Right lobe of liver (tissue), 4 donors: ENCODE measurements at regions not wholly inside any gene's neighbourhood (a gene's known extent, or its start where the extent isn't known, plus 50 kb on each side); places are given as distances from the start of the nearest gene placed in this dataset.
A peak's percentile ranks its signal among the peaks of the same experiment; 100 is the strongest.

Source experiments
- POLR2A ChIP-seq: fragments of 450-650 bp; IDR thresholded peaks from one replicate; pipeline ENCODE4 v1.6.1; 2017; ENCODE audit warnings: antibody characterized with exemption, mild to moderate bottlenecking
- TF ChIP-seq, protein P1 (sequence below), 4 donors: fragments of 200-600 bp in 3 of 4; fragments of 450-650 bp in 1 of 4; IDR thresholded peaks; one replicate each; pipeline versions ENCODE4 v1.5.1 to v1.8.0; 2016 to 2022; ENCODE audit warnings: antibody characterized with exemption in 4 of 4, mild to moderate bottlenecking in 2 of 4
- donor health status: DM: no; HTN: no; CAD: no.
- donor health status: DM: no; HTN: no; CAD: no.
- donor health status: DM: no; HTN: yes; CAD: no.

DNA sequence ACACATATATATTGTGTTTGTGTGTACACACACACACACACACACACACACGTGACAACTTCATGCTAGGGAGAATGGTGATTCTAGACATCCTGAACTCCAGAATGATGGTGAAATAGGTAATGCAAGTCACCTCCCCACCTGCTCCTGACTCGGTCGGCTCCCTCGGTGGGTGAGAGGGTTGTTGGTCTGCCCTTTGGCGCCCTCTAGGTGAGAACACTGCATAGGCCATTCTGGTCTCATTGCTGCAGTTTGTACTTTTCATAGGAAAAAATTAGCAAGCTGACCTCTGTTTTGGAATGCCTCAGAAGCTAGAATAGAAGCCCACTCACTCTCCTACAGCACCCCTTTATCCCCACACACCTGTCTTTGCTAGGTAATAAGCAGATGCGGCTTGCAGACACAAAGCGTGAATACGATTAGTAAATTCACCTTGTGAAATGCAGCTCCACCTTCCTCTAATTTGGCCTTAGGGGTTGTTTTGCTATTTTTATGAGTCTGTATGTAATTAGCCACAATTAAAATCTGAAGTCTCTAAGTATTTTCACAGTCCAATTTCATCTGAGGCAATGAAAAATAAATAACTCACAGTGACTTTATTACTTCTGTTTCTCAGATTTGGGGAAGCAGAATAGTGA is 130.0 kb upstream of the KCNJ15 start:
- TF ChIP-seq POLR2A, result no peak
- TF ChIP-seq, protein P1, sequence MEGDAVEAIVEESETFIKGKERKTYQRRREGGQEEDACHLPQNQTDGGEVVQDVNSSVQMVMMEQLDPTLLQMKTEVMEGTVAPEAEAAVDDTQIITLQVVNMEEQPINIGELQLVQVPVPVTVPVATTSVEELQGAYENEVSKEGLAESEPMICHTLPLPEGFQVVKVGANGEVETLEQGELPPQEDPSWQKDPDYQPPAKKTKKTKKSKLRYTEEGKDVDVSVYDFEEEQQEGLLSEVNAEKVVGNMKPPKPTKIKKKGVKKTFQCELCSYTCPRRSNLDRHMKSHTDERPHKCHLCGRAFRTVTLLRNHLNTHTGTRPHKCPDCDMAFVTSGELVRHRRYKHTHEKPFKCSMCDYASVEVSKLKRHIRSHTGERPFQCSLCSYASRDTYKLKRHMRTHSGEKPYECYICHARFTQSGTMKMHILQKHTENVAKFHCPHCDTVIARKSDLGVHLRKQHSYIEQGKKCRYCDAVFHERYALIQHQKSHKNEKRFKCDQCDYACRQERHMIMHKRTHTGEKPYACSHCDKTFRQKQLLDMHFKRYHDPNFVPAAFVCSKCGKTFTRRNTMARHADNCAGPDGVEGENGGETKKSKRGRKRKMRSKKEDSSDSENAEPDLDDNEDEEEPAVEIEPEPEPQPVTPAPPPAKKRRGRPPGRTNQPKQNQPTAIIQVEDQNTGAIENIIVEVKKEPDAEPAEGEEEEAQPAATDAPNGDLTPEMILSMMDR (IDR thresholded peaks at IDR 0.05), result peak; percentile 45 to 77 (median 74)
